Activated CD4-positive, alpha-beta T cell treated with anti-CD3 and anti-CD28 coated beads for 36 hours (primary cell): ENCODE measurements at regions not wholly inside any gene's neighbourhood (a gene's known extent, or its start where the extent isn't known, plus 50 kb on each side); places are given as distances from the start of the nearest gene placed in this dataset.

Experiments
- ATAC-seq: fragments of 200-7000 bp; cut with Tn5 transposase; one replicate; pipeline ENCODE4 v1.10.0; 2021; ENCODE audit warnings: mild to moderate bottlenecking, moderate library complexity
- CTCF ChIA-PET: fragments of 350-600 bp; sonication (Branson Sonifier 250); formaldehyde crosslinking; loops from one replicate; lab custom pipeline; 2021; ENCODE audit warnings: antibody characterized with exemption; lab: Charles Lee
- POLR2A ChIA-PET: fragments of 350-600 bp; sonication (Branson Sonifier 250); formaldehyde crosslinking; loops from one replicate; lab custom pipeline; 2021; ENCODE audit warnings: antibody characterized with exemption, inconsistent platforms; lab: Charles Lee
- DNase-seq: peaks from one replicate; pipeline ENCODE4 v3.0.0-alpha.2; 2020
- H3K27ac Mint-ChIP-seq: one replicate; pipeline ENCODE4 v1.8.0; 2021; ENCODE audit warnings: mixed read lengths
- H3K27me3 Mint-ChIP-seq: one replicate; pipeline ENCODE4 v1.8.0; 2021; ENCODE audit warnings: mixed read lengths
- H3K36me3 Mint-ChIP-seq: one replicate; pipeline ENCODE4 v1.8.0; 2021; ENCODE audit warnings: low read depth, mixed read lengths
- H3K4me1 Mint-ChIP-seq: one replicate; pipeline ENCODE4 v1.8.0; 2021; ENCODE audit warnings: mixed read lengths
- H3K4me3 Mint-ChIP-seq: one replicate; pipeline ENCODE4 v1.8.0; 2021; ENCODE audit warnings: mild to moderate bottlenecking, moderate library complexity, mixed read lengths
- H3K9me3 Mint-ChIP-seq: one replicate; pipeline ENCODE4 v1.8.0; 2021; ENCODE audit warnings: low read depth, mixed read lengths
- intact Hi-C, 2 experiments: fragments of 100-400 bp; cut with DNase I in 1 of 2; cut with micrococcal nuclease in 1 of 2; formaldehyde crosslinking; loops; one replicate each; pipeline versions ENCODE4 v1.14.2 to v1.15.1; 2022 to 2024; cut with DNase I, micrococcal nuclease

DNA sequence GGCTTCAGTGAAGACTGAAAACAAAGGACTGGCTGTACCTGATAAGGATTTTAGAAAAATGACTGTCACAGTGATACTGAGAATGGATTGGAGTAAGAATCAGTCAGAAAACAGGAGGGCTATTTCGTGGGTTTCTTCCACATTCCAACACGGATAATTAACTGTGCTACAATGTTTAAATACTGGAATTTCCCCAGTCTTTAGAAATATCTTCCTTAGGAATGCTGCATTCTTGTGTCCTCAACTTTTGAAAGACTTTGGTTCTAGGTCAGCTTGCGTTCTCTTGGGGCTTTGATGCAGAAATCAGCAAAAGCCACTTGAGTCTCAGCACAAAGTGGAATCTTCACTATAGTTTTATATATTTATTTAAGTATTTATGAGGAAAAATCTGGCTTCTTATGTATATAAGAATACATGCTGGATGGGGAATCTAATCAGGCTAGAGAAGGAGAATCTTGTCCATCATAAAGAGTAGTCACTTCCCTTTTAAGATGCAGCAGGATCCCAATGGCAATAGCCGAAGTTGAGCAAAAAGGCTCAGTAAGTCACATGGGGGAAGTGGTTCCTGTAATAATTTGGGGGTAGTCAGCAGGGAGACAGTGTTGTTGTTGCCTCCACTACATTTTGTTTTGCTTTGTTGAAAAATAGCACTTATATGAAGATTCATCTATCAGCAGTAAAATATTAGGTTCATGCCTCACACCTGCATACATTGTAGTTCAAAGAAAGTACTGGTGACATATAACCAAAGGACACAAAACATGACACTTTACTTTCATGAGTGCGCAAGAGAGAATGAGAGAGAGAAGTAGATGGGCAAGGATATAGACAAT, 86.0 kb downstream of the CH25H start:
- Mint-ChIP-seq H3K9me3 (no peaks in the 10 kb centered on the region), H3K4me1 (peaks cover 3% of the 10 kb centered on the region), H3K27me3 (peaks cover 21% of the 10 kb centered on the region), H3K36me3 (no peaks in the 10 kb centered on the region), H3K4me3 (no peak overlapping the region), H3K27ac (no peak overlapping the region)
- CTCF ChIA-PET, result interaction anchor here (0.6 kb wide), 1 partner anchor 96 kb away, joined by 3 read pairs; no protein-coding TSS in a partner anchor
- POLR2A ChIA-PET, result no interaction called here
- DNase-seq (no peak), ATAC-seq (no peak)
- intact Hi-C loops, result no loop called here

DNA sequence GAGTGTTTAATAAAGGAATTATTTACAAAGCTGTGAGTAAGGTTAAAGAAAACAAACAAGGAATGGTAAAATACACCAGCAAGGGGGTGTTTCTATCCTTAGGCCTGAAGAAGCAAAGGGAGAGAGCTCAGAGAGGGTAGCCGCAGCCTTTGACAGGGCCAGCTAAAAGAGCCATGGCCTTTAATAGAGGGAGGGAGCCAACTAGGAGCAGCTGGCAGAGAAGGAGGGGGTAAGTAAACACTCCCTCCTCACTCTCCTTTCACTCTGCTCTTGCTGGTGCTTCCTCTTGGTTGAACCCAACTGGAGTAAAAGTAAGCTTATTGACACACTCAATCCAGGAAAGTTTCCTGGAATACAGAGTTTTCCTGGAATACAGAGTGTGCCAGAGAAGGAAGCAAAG, 87.5 kb downstream of the CH25H start:
- Mint-ChIP-seq H3K4me3 (no peak overlapping the region), H3K27me3 (peaks cover 18% of the 10 kb centered on the region), H3K4me1 (peaks cover 3% of the 10 kb centered on the region), H3K27ac (no peak overlapping the region), H3K9me3 (no peaks in the 10 kb centered on the region), H3K36me3 (no peaks in the 10 kb centered on the region)
- intact Hi-C loops, result no loop called here
- ATAC-seq (no peak), DNase-seq (no peak)
- CTCF ChIA-PET, result interaction anchor here (0.7 to 1.4 kb wide), 3 partner anchors 14 to 946 kb away, joined by 4 to 5 read pairs (median 4); no protein-coding TSS in a partner anchor
- POLR2A ChIA-PET, result no interaction called here

DNA sequence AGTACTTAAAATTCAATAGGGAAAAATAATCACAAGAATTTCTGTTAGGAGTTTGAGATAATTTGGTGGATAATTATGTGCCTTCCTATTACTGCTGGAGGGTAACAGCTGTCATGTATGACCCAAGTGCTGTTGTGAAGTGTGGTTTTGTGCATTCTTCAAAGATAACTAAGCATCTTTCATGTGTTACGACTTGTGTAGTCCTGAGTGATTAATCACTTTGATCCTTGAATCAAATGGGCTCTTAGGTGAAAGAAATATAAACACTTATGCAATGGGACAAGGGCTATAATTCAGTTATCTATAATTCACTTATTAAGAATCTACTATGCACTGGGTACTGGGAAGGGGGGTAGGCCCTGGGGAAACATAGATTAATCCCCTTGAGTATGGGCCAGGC, 89.0 kb downstream of the CH25H start:
- intact Hi-C loops, result no loop called here
- Mint-ChIP-seq H3K27ac (no peak overlapping the region), H3K9me3 (no peaks in the 10 kb centered on the region), H3K4me3 (no peak overlapping the region), H3K4me1 (peaks cover 3% of the 10 kb centered on the region), H3K36me3 (no peaks in the 10 kb centered on the region), H3K27me3 (peaks cover 16% of the 10 kb centered on the region)
- DNase-seq (no peak), ATAC-seq (no peak)
- ChIA-PET CTCF (interaction anchor here (0.7 kb wide), 1 partner anchor 89 kb away, joined by 4 read pairs; no protein-coding TSS in a partner anchor), POLR2A (no interaction called here)

DNA sequence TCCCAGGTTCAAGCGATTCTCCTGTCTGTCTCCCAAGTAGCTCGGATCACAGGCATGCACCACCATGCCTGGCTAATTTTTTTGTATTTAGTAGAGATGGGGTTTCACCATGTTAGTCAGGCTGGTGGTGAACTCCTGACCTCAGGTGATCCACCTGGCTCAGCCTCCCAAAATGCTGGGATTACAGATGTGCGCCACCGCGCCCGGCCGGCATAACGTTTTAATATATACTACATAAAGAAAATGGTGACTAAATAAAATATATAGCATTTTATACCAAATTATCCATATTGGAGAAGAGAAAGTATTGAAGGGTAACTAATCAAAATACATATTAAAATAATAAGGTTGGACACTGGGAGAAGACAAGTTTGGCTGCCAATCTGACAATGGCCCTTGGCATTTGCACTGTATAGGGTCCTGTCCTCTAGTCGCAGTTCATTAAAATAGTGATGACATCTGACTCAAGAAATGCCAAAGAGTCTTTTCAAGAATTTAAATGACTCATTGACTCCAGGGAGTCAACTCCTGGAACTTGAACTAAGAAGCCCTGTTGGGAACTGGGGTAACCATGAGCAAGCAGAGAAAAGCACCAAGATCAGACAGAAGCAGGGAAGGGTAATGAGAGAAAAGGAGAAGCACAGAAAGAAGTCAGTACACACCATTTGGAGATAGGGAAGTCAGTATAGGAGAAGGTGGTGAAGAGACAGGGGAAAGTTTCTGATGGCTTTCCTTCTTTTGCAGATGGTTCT, 91.1 kb downstream of the CH25H start:
- CTCF ChIA-PET, result no interaction called here
- no peak overlapping the region for H3K27ac Mint-ChIP-seq
- intact Hi-C loops, result no loop called here
- no peak for ATAC-seq
- H3K4me1 Mint-ChIP-seq, result no peaks in the 10 kb centered on the region
- POLR2A ChIA-PET, result no interaction called here
- H3K4me3 Mint-ChIP-seq, result no peak overlapping the region
- peaks cover 11% of the 10 kb centered on the region for H3K27me3 Mint-ChIP-seq
- H3K36me3 Mint-ChIP-seq, result no peaks in the 10 kb centered on the region
- H3K9me3 Mint-ChIP-seq, result no peaks in the 10 kb centered on the region
- no peak for DNase-seq

DNA sequence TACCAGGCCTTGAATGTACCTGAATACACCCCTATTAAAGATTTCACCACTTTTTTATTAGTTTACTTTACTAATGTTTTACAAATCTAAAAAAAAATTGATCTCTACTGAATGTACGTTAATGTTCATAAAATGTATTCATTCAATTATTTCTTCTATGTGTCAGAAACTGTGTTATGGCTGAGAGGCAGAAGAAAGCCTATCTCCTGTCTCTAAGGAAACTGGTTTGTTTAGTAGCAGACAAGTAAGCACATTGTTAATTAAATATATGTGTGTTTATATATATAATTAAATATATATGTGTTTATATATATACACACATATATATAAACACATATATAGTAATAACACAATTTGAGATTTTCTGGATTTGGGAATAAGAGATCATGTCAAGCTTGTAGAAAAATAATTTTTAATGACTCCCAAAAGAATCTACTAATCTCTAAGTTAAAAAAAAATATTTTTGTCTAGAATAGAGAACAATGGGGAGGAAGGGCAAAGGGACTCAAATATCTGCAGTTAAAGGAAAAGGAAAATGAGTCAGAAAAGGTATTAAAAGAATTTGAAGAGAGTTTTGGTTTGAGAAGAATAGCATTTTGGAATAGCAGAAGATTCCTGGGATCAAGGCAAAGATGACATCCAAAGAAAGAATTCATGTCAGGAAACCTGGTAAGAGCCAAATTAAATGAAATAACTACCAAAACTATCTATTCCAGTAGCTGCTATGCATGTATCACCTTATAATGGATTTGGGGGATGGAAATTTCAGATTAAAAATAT, 92.1 kb downstream of the CH25H start:
- no peaks in the 10 kb centered on the region for H3K9me3 Mint-ChIP-seq
- H3K36me3 Mint-ChIP-seq, result no peaks in the 10 kb centered on the region
- intact Hi-C loops, result no loop called here
- ATAC-seq (no peak), DNase-seq (no peak)
- H3K27me3 Mint-ChIP-seq, result peaks cover 7% of the 10 kb centered on the region
- no peak overlapping the region for H3K27ac Mint-ChIP-seq
- POLR2A ChIA-PET, result no interaction called here
- CTCF ChIA-PET, result interaction anchor here (1.1 to 1.2 kb wide), 2 partner anchors 85 to 96 kb away, joined by 3 read pairs; no protein-coding TSS in a partner anchor
- H3K4me3 Mint-ChIP-seq, result no peak overlapping the region
- no peaks in the 10 kb centered on the region for H3K4me1 Mint-ChIP-seq

DNA sequence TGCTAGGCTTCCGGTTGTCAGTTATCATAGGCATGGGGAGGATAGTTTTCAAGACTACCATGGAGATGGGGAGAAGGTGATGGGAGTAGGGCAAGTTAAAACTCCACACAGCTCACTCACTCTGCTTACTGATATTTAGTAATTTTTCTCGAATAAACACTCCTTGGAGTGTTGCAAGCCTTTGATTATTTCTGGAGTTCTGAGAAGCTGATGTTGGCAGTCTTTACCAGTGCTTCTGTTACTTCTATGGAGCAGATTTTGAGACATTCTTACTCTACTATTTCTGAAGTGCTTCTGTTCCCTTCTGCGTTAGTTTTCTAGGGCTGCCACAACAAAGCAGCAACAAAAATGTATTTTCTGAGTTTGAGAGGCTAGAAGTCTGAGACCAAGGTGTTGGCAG, 104.4 kb downstream of the CH25H start:
- Mint-ChIP-seq H3K27ac (no peak overlapping the region), H3K4me3 (no peak overlapping the region), H3K36me3 (no peaks in the 10 kb centered on the region), H3K9me3 (peaks cover 2% of the 10 kb centered on the region), H3K4me1 (peaks cover 4% of the 10 kb centered on the region), H3K27me3 (no peaks in the 10 kb centered on the region)
- DNase-seq (no peak), ATAC-seq (no peak)
- ChIA-PET CTCF (interaction anchor here (0.8 to 1.2 kb wide), 2 partner anchors 20 to 72 kb away, joined by 3 read pairs; no protein-coding TSS in a partner anchor), POLR2A (no interaction called here)
- intact Hi-C loops, result no loop called here

DNA sequence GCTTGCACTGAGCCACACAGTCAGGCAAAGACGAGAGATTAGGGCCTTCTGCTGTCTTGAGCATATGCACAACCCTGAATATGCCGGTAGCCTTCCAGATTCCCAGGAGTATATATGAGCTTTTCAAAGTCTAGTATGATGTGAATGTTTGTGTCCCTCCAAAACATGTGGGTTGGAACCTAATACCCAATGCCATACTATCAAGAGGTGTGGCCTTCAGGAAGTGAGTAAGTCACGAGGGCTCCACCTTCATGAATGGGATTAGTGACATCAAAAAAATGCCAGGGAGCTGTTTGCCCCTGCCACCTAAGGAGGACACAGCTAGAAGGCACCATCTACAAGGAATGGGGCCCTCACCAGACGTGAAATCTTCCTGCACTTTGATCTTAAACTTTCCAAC, 105.2 kb downstream of the CH25H start:
- ATAC-seq (no peak), DNase-seq (no peak)
- POLR2A ChIA-PET, result no interaction called here
- H3K4me3 Mint-ChIP-seq, result no peak overlapping the region
- CTCF ChIA-PET, result interaction anchor here (0.8 to 1.2 kb wide), 2 partner anchors 20 to 71 kb away, joined by 3 read pairs; no protein-coding TSS in a partner anchor
- H3K9me3 Mint-ChIP-seq, result peaks cover 2% of the 10 kb centered on the region
- H3K27me3 Mint-ChIP-seq, result no peaks in the 10 kb centered on the region
- intact Hi-C loops, result no loop called here
- H3K36me3 Mint-ChIP-seq, result no peaks in the 10 kb centered on the region
- peaks cover 4% of the 10 kb centered on the region for H3K4me1 Mint-ChIP-seq
- H3K27ac Mint-ChIP-seq, result no peak overlapping the region

DNA sequence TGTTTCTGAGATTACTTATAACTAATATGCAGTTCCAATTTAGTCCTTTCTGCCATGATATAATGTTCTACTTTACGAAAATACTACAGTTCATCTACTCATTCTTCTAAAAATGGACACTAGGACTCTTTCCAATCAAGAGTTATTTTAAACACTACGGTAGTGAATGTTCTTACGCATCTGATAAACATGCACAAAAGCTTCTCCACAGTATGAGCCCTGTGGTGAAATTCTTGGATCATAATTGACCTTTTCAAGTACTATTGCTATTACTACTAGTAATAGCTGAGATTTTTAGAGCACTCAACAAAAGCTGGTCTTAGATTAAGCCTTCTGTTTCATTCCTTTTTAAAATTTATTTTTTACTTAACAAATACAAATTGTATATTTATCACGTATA, 106.4 kb downstream of the CH25H start:
- no peaks in the 10 kb centered on the region for H3K9me3 Mint-ChIP-seq
- no peak for DNase-seq
- ATAC-seq, result no peak
- no peaks in the 10 kb centered on the region for H3K36me3 Mint-ChIP-seq
- no peaks in the 10 kb centered on the region for H3K27me3 Mint-ChIP-seq
- H3K4me1 Mint-ChIP-seq, result peaks cover 4% of the 10 kb centered on the region
- no peak overlapping the region for H3K4me3 Mint-ChIP-seq
- intact Hi-C loops, result no loop called here
- H3K27ac Mint-ChIP-seq, result no peak overlapping the region
- ChIA-PET POLR2A (no interaction called here), CTCF (interaction anchor here (1.4 kb wide), 1 partner anchor 10 kb away, joined by 3 read pairs; no protein-coding TSS in a partner anchor)

DNA sequence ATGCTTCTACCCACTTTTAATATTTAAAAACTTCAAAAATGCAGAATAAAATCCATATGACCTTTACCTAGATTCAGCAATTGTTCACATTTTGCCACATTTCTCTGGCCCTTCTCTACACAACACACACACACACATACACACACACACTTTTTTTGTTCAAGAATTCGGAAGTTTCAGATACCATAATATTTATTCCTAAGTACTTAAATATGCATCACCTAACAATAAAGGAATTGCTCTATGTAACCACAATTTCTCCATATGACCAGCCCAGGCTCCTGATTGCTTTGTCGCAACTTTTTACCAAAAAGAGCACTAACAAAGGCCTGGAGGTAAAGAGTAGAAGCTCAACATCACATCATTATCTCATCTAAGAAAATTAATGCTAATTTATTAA, 106.6 kb downstream of the FAS start:
- POLR2A ChIA-PET, result no interaction called here
- peaks cover 4% of the 10 kb centered on the region for H3K4me1 Mint-ChIP-seq
- no peak for DNase-seq
- no peaks in the 10 kb centered on the region for H3K36me3 Mint-ChIP-seq
- H3K9me3 Mint-ChIP-seq, result no peaks in the 10 kb centered on the region
- H3K27ac Mint-ChIP-seq, result no peak overlapping the region
- no peak overlapping the region for H3K4me3 Mint-ChIP-seq
- H3K27me3 Mint-ChIP-seq, result peaks cover 2% of the 10 kb centered on the region
- intact Hi-C loops, result no loop called here
- CTCF ChIA-PET, result interaction anchor here (1.1 kb wide), 1 partner anchor 15 kb away, joined by 3 read pairs; no protein-coding TSS in a partner anchor
- ATAC-seq, result no peak

DNA sequence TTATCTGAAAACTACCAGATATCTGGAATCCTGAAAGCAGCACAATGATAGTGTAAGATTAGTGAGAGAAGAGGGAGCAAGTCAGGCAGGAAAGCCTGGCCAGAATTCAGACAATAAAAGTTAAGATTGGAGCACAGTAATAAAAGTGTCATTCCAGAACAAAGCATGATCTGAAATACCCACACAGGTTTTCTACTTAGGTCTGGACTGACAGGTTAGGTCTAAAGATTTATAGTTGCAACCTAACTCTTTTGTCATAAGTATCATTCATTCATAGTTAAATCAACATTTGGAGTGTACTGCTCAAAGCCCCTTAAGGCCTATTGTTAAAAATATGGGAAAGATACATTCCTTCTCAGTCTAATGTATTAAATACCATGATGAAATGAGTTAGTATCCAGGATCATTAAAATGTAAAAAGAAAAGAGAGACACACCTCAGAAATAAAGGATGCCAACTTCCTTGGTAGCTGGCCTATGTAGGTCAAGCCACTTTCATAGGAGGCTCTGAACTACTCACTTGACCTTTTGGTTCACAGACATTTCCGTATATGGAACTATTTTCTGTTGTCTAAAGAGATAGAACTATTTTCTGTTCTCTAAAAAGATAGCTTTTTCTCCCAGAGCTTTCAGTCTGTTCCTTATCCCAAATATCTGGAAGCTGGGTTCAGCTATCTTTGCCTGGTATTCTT, 105.2 kb downstream of the FAS start:
- Mint-ChIP-seq H3K4me3 (no peak overlapping the region), H3K27ac (no peak overlapping the region), H3K27me3 (peaks cover 2% of the 10 kb centered on the region), H3K4me1 (peaks cover 4% of the 10 kb centered on the region), H3K36me3 (no peaks in the 10 kb centered on the region), H3K9me3 (no peaks in the 10 kb centered on the region)
- ATAC-seq (no peak), DNase-seq (no peak)
- POLR2A ChIA-PET, result no interaction called here
- CTCF ChIA-PET, result interaction anchor here (1.1 kb wide), 2 partner anchors 14 to 25 kb away, joined by 3 read pairs; no protein-coding TSS in a partner anchor
- intact Hi-C loops, result no loop called here
